CD4-positive, alpha-beta T cell treated with Interleukin-1 beta for 1 hour (primary cell): ENCODE measurements at regions not wholly inside any gene's neighbourhood (a gene's known extent, or its start where the extent isn't known, plus 50 kb on each side); places are given as distances from the start of the nearest gene placed in this dataset.

ENCODE experiments used
- DNase-seq, 2 donors: peaks; one replicate each; pipeline ENCODE4 v3.0.0-alpha.2; 2020 to 2022

DNA sequence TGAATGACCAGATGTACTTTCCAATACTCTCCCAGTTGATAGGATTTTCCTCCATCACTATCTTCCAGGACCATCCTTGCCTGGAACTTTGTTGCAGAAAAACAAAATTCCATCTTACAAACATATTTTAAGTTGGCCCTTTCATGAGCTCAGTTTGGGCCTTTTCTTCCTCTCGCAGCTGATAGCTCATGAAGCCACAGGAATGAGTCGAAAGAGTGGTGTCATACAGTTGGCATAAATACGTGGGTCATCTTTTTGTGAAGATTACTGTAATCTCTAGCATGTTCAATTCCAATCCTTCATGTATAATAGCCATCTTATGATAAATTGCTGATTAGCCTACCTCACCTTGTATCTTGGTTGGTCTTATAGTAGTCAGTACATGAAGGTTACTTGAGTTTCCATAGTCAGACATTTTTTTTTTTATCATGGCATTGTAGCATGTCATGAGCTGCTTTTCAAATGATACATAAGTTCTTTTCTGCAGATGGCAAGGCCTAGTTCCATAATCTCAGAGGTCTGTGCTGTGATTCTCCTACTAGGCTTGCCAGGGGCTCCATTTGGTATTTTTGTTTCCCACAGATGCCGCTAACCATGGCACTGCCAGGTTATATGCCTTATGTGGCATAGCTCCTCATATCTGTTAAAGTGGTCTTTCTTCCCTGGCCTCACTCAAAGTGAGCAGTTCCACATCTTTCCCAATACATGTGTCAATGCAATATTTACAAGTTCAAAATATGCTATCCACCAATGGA, 380.6 kb upstream of the DCN start:
- no peak for DNase-seq

DNA sequence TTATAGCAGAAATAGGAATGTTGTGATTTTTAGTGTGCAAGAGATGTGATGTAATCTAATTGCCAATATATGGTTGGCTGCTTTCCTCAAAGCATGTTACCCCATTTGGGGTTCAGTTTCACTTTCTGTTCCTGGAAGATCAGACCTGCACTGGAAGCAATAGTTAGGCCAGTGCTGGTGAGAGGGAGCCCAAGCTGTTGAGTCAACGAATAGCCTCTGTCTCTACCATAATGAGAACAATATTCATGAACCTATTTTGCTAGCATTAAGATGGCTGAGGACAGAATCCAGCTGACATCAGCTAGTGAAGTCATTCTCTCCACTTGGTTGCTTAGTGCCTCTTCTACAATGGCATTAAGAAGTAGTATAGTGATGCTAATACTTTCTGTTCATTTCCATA, 379.9 kb upstream of the DCN start:
- peak; percentile 3 to 40 for DNase-seq

GRCh38 chr12:91561958-91562325, 379.3 kb upstream of the DCN start:
- DNase-seq: no peak

- DNase-seq: no peak
These were observed 378.8 kb upstream of the DCN start for GRCh38 chr12:91561301-91561957.

DNA sequence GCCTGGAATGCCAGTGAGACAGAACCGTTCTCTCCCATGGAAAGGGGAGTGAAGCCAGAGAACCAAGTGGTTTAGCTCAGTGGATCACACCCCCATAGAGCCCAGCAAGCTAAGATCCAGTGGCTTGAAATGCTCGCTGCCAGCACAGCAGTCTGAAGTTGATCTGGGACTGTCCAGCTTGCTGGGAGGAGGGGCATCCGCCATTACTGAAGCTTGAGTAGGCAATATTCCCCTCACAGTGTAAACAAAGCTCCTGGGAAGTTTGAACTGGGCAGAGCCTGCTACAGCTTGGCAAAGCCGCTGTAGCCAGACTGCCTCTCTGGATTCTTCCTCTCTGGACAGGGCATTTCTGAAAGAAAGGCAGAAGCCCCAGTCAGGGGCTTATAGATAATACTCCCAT, 374.3 kb upstream of the DCN start:
- DNase-seq: no peak

GRCh38 chr12:91555436-91556415, 373.1 kb upstream of the DCN start:
- DNase-seq: no peak

- DNase-seq: no peak
These were observed 369.3 kb upstream of the DCN start for GRCh38 chr12:91551927-91552326.

GRCh38 chr12:91551242-91551641, 368.6 kb upstream of the DCN start:
- DNase-seq: no peak

DNA sequence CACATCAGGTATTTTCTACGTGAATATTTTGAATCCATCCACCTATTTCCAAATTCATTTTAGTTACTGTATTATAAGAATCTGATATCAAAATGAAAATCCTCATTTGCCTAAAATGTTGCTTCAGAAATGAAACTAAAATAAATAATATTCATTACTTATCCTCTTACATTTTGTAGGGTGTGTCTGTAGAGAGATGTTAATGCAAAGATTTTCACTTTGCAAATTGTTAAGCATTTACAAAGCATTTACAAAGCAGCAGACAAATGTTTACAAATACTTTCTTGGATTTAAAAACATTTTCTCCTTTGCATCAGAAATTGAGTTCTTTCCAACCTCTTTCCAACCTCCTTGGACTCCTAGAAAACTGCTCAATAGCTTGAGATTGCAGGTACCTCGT, 360.0 kb upstream of the DCN start:
- no peak for DNase-seq

DNA sequence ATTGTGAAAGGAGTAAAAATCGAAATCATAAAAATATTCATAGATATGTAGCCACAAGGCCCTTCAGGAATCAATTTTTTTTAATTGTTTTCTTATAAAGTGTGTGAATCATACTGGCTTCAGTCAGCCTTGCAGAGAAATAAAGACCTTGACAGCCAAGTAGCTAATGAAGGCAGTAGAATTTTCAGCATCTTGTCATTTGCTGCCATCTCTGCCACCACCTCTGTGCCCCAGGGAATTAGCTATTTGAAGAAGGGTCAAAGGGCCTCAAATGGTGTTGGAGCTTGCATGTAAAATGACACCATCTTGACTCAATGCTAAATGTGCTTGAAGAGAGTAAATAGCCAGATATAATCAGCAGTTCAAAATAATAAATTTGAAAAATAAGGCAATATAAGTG, 359.4 kb upstream of the DCN start:
- DNase-seq: no peak

DNA sequence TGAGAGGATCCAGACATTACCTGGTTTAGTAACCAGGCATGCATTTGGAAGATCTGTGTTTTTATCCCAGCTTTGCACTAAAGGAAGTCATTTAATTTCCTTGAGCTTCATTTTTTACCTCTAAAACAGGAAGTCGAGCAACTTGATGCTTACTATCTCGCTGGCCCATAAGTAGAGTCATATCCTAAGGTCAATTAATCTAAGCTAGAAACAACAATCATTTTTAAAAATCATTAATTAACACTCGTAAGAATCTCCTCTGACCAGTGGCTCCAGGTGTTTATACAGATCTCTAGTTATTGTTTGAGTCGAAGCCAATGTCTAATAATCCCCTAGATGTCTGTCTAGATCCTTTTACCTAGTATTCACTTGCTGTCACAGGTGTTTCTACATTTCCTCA, 355.8 kb upstream of the DCN start:
- no peak for DNase-seq

DNA sequence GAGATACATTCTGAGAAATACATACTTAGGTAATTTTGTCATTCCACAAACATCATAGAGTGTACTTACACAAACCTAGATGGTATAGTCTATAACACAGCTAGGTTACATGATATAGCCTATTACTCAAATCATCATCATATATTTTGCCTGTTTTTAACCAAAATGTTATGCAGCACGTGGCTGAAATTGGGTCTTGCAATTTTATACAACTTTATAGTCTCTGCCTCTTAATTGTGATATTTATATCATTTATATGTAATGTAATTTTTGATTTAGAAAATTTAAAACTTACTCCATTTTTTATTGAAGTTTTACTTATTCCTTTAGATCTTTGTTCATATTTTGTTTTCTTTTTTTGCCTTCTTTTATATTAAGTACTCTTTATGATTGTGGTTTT, 350.7 kb upstream of the DCN start:
- no peak for DNase-seq

DNA sequence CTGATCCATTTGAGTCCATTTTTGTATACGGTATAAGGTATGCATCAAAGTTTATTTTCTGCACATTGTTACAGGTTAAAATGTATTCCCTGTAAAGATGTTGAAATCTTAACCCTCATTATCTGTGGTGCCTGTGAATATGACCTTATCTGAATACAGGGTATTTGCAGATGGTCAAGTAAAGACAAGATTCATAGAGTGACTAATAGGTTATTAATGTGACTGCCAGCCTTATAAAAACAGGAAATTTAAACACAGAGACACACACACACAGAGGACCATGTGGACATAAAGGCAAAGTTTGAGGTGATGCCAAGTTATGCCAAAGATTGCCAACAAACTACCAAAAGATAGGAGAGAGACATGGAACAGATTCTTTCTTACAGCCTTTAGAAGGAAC, 347.2 kb upstream of the DCN start:
- no peak for DNase-seq

DNA sequence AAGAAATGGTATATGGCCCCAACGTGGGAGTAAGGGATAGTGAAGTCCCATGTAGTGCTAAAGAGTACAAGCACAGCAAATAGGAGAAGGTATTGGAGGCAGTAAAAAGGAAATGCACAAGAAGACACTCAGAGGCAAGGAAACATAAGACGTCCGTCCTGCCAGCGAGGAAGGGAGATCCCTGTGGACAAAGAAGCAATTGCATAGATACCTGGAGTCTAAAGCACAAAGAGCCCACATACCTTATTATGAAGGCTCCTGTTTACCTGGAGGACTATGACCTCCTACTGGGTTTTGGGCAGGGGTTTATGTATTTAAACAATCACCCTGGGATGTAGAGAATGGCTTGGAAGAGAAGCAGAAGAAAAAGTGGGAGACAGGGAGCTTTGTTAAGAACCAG, 341.2 kb upstream of the DCN start:
- no peak for DNase-seq

DNA sequence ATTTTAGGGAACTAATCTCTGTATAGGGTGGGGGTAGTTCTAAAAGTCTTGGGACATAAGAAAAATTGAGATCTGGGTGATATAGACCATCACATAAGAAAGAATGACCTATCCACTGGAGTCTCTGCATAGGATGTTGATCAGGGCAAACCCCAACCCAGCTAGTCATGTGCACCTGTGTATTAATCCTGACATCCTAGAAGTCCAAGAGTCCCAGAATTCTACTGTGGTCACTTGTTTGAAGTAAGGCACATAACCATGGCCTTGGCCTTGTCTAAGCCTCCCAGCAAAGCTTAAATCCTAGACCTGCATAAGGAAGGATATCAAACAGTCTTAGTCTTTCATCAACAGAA, 334.1 kb upstream of the DCN start:
- no peak for DNase-seq

- DNase-seq: no peak
These were observed 333.5 kb upstream of the DCN start for GRCh38 chr12:91515944-91516694.

DNA sequence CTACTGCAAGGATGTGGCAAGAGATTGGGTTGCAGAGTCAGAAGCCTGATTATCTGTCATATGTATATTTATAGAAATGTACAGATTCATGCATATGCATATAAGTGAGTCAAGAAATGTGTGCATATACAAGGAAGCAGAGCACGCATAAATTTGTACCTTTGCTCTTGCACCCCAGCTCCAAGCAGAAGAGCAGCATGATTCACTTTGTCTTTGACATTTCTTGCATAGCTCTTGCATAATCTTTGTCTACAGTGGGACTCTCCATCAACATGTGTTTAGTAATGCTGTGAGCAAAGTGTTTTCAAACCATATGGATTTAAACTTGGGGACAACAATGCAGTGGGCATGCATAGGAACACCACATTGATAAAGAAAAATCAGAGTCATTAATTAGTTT, 330.7 kb upstream of the DCN start:
- no peak for DNase-seq

DNA sequence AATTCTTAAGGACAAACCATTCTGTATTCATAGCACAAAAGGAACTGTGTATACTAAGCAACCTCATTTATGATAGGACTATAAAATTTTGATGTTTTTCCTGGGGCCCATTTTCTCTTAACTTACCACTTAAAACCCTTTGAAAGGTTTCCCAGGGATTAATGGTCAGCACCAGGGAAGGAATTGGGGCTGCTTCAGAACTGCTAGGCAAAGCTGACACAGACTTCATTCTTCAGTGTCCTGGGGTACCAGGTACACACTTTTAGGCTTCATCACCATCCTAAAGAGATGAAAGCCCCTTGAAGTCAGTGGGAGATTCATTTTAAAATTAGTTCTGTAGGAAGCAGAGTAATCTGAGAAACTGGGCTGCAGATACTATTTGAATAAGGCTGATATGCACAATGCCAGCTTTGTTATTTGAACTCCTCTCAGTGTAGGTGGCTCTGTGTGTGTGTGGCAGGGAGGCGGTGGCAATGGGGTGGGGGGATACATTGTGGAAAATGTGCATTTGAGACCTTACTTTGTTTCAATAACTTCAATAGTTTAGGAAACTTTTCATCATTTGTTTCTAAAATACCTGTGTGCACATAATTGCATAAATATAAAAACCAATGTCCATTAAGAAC, 329.3 kb upstream of the DCN start:
- DNase-seq: no peak

DNA sequence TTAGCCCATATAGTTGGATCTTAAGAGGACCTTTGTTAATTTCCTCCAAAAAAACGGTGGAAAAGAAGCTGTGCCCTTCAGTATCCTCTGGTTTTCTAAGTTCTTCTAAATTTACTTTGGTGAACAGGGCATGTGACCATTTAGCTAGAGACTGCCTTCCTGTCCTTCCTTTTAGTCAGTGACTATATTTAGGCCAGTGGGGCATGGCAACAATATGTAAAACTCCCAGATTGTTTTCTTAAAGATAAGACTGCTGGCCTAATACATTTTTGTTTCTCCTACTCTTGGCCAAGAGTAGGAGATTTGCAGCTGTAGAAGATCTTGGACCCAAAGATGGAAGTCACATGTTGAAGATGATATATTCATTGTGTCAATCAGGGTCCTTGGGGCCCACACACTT, 325.1 kb upstream of the DCN start:
- no peak for DNase-seq

DNA sequence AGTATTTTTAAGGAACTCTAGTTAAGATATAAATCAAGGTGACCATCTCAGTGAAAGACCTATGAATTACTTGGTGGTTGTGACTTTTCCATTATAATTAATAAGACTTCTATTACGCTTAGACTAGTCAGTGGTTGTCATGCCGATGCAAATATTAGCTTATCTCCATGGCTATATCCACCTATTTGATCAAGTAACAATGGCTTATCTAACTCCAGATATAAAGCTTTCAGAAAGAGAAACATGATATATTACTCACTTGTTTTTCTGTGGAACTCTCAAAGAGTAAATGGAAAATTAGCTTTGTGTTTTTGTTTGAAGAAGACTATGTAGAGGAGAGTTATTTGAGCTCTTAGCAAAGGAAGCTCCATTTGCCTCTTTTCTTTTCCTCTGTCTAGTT, 323.8 kb upstream of the DCN start:
- DNase-seq: no peak

DNA sequence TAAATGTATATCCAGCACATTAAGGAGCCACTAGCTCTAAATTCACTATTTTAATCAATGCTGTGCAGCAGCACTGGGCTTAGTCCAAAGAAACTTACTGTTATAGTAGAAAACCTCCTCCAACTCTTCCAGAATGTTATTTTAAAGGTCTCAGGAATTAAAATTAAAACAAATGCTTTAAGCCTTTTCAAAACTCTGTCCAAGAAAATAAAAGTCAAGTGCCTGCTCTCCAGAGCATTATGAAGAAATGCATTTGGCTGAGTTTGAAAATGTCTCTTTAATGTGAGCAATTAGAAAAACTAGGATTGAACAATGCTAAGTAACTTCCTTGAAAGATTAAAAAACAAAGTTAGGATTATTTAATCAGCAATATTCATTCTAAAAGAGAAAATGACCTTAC, 322.4 kb upstream of the DCN start:
- no peak for DNase-seq

- DNase-seq: no peak
These were observed 319.6 kb upstream of the DCN start for GRCh38 chr12:91502208-91502607.

DNA sequence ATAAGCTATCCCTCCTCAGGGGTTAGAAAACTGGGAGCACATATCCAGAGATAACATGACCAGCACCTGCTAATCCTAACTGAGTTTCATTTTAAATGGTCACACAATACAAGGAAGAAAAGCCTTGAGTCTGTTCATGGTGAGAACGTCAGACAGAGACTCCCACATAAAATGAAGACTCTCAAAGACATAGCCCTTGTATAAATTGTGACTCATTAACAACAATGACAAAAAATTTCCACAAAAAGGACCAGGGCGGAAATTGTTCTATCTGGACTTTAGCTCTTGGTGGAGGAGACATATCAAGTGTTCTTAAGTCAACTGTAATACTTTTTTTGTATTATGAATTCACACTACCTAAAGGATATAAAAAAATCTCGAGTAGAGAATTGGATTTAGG, 313.7 kb upstream of the DCN start:
- no peak for DNase-seq
